ENCODE measurements at regions not wholly inside any gene's neighbourhood (a gene's known extent, or its start where the extent isn't known, plus 50 kb on each side); places are given as distances from the start of the nearest gene placed in this dataset.

DNA sequence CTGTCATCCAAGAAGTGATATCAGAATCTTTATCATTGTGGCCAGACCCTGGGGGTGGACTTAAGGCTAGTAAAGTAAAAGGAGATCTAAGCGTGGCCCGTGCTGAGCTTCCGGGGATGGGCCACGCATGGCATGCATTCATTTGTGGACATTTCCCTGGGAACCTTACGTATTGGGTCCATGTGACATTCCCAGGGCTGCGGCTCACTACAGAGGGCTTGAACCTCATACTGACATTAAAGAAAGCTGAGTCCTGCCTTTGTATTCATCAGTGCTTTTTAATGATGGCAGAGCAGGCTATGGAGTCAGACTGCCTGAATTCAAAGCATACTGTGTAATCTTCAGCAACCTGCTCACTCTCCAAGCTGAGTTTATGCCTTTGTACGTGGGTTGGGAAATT, 152.2 kb upstream of the AFDN start:
- Histone ChIP-seq H3K4me1 (peaks cover 8 to 16% of the 10 kb centered on the region in 2 donors), H3K4me3 (replicated peaks in 1 of 3) (no peak overlapping the region), H3K36me3 (no peaks in the 10 kb centered on the region), H3K9me3 (no peaks in the 10 kb centered on the region), H3K27me3 (no peaks in the 10 kb centered on the region), H3K27ac (no peak overlapping the region)
- TF ChIP-seq, protein P1, sequence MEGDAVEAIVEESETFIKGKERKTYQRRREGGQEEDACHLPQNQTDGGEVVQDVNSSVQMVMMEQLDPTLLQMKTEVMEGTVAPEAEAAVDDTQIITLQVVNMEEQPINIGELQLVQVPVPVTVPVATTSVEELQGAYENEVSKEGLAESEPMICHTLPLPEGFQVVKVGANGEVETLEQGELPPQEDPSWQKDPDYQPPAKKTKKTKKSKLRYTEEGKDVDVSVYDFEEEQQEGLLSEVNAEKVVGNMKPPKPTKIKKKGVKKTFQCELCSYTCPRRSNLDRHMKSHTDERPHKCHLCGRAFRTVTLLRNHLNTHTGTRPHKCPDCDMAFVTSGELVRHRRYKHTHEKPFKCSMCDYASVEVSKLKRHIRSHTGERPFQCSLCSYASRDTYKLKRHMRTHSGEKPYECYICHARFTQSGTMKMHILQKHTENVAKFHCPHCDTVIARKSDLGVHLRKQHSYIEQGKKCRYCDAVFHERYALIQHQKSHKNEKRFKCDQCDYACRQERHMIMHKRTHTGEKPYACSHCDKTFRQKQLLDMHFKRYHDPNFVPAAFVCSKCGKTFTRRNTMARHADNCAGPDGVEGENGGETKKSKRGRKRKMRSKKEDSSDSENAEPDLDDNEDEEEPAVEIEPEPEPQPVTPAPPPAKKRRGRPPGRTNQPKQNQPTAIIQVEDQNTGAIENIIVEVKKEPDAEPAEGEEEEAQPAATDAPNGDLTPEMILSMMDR (IDR thresholded peaks at IDR 0.05) = no peak
- no peak for TF ChIP-seq POLR2A (IDR thresholded peaks at IDR 0.05)
- no peak for DNase-seq
- intact Hi-C loops (cut with DNase I) = no loop called here
- 97% methylated on average over 7 of the region's 7 CpGs for WGBS, 2 donors

DNA sequence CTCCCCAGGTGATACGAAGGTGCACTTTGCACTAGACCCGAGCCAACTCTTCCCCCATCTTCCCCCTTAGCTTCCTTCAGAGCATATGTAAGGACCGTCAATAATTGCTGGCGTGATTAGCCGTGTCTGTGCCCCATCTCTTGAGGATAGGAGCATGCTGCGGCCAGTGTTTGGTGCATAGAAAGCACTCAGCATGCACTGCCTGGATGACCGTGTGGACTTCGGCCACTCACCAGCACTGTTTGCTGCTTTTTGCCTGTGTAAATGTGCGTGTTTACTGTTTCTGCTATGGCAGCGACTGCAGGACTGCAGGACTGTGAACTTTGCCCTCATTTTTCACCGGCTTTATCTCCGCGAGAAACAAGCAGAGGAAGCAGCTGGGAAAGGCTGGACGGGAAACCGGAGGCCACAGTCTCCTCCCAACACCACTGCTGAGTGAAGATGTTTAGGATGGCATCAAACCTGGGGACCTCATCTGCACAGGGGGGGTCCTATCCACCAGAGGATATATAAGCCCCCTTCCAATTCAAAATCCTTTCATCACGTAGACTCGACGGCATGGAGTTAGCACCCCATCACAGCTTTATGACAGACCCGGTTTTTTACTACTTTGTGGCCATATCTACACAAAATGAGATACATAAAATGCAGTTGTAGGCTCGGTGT, 150.6 kb upstream of the AFDN start:
- no peak for DNase-seq
- peaks cover 8 to 16% of the 10 kb centered on the region in 2 donors for H3K4me1 ChIP-seq

DNA sequence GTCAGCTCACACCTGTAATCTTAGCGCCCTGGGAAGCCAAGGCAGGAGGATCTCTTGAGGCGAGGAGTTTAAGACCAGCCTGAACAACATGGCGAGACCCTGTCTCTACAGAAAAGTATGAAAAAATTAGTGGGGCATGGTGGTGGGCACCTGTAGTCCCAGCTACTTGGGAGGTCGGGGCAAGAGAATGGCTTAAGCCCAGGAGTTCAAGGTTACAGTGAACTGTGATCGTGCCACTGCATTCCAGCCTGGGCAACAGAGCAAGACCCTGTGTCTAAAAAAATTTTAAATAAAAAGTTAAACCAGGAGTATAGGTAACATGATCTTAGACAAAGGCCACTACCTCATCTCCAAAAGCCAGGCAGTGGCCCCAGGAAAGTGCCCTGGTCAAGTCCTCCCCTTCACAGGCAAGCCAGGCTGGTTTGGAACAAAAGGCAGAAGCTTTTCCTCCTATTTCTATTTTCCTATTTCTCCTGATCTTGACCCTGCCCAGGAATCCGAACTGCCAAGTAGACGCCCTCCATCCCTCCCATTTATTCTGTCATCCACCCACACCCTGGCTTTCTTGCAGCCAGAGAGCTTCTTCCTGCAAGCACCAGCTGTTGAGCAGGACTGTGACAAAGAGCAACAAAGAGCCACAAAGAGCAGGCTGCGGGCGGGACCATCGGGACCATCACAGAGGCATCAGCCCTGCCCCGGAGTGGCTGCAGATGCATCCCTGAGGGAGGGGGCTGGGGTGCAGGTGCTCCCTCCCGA, 149.9 kb upstream of the AFDN start:
- intact Hi-C loops (cut with DNase I) = no loop called here
- DNase-seq = no peak
- peak overlapping the region in 1 of 3 donors; percentile 0 for H3K27ac ChIP-seq
- H3K27me3 ChIP-seq = no peaks in the 10 kb centered on the region
- H3K4me3 ChIP-seq (replicated peaks in 1 of 3) = no peak overlapping the region
- peaks cover 8 to 16% of the 10 kb centered on the region in 2 donors for H3K4me1 ChIP-seq
- TF ChIP-seq, protein P1 (IDR thresholded peaks at IDR 0.05) = no peak
- TF ChIP-seq POLR2A (IDR thresholded peaks at IDR 0.05) = no peak
- no peaks in the 10 kb centered on the region for H3K36me3 ChIP-seq
- H3K9me3 ChIP-seq = no peaks in the 10 kb centered on the region
- 75 to 77% methylated on average over 8 to 12 of the region's 12 CpGs for WGBS, 2 donors

More for the DNA sequence above, 150.6 kb upstream of the AFDN start:
- 64% methylated on average over 14 to 20 of the region's 20 CpGs for WGBS, 2 donors
- Histone ChIP-seq H3K27ac (peak overlapping the region in 1 of 3 donors; percentile 53), H3K36me3 (no peaks in the 10 kb centered on the region), H3K9me3 (no peaks in the 10 kb centered on the region), H3K27me3 (no peaks in the 10 kb centered on the region), H3K4me3 (replicated peaks in 1 of 3) (no peak overlapping the region)
- TF ChIP-seq POLR2A (IDR thresholded peaks at IDR 0.05) = no peak
- TF ChIP-seq, protein P1 (IDR thresholded peaks at IDR 0.05) = no peak
- intact Hi-C loops (cut with DNase I) = no loop called here

DNA sequence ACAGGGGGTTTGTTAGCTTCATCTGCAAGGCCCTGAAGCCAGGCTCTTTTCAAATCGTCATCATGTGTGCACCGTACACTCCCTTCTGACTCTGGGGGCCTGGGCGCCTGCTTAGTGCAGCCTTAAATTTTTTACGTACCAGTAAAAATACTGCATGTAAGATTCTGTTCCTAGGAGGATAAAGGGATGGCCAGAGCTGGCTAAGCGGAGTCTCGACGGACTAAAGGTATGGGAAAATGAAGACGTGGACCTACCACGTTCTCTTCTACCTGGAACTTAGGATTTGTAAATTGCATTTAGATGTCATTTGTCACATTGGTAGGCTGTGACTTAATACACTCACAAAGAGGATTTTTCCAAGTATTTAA, 149.3 kb upstream of the AFDN start:
- WGBS, 2 donors = 86% methylated on average over 9 of the region's 9 CpGs
- Histone ChIP-seq H3K4me3 (replicated peaks in 1 of 3) (no peak overlapping the region), H3K36me3 (no peaks in the 10 kb centered on the region), H3K9me3 (no peaks in the 10 kb centered on the region), H3K27ac (no peak overlapping the region), H3K4me1 (peaks cover 8 to 16% of the 10 kb centered on the region in 2 donors), H3K27me3 (no peaks in the 10 kb centered on the region)
- TF ChIP-seq, protein P1 (IDR thresholded peaks at IDR 0.05) = no peak
- no peak for TF ChIP-seq POLR2A (IDR thresholded peaks at IDR 0.05)
- intact Hi-C loops (cut with DNase I) = no loop called here
- no peak for DNase-seq

All from thyroid gland (tissue), 4 donors.